Spleen (tissue), 11 donors: ENCODE measurements at regions not wholly inside any gene's neighbourhood (a gene's known extent, or its start where the extent isn't known, plus 50 kb on each side); places are given as distances from the start of the nearest gene placed in this dataset.

Experiments used
- DNase-seq: peaks from one replicate; pipeline ENCODE4 v3.0.0-alpha.2; 2020
- H3K27ac ChIP-seq, 8 donors: fragments of 200-600 bp; sonication (generic) in 7 of 8; 1 replicate in 4 of 8; 2 replicates in 4 of 8; pipeline versions ENCODE4 v1.5.0 to v1.8.0; 2016 to 2021; ENCODE audit warnings: inconsistent platforms in 4 of 8, mild to moderate bottlenecking in 4 of 8, moderate library complexity in 1 of 8
- H3K27me3 ChIP-seq, 7 donors: fragments of 200-600 bp; sonication (generic) in 6 of 7; replicated peaks in 1 of 7; 1 replicate in 4 of 7; 2 replicates in 3 of 7; pipeline versions ENCODE4 v1.5.0 to v1.8.0; 2016 to 2021; ENCODE audit warnings: inconsistent platforms in 3 of 7, mild to moderate bottlenecking in 1 of 7
- H3K36me3 ChIP-seq, 6 donors: fragments of 200-600 bp; sonication (generic) in 5 of 6; 1 replicate in 4 of 6; 2 replicates in 2 of 6; pipeline versions ENCODE4 v1.5.0 to v1.8.0; 2016 to 2021; ENCODE audit warnings: inconsistent platforms in 2 of 6
- H3K4me1 ChIP-seq, 6 donors: fragments of 200-600 bp; sonication (generic) in 5 of 6; 1 replicate in 3 of 6; 2 replicates in 3 of 6; pipeline versions ENCODE4 v1.5.0 to v1.8.0; 2016 to 2021; ENCODE audit warnings: inconsistent platforms in 3 of 6
- H3K4me3 ChIP-seq, 8 donors: fragments of 200-600 bp; sonication (generic) in 7 of 8; 1 replicate in 4 of 8; 2 replicates in 4 of 8; pipeline versions ENCODE4 v1.5.0 to v1.8.0; 2016 to 2021; ENCODE audit warnings: inconsistent platforms in 4 of 8, mild to moderate bottlenecking in 4 of 8, moderate library complexity in 2 of 8
- H3K9me3 ChIP-seq, 8 donors: fragments of 200-600 bp; sonication (generic) in 7 of 8; 1 replicate in 4 of 8; 2 replicates in 4 of 8; pipeline versions ENCODE4 v1.5.0 to v1.8.0; 2016 to 2021; ENCODE audit warnings: inconsistent platforms in 4 of 8
- CTCF ChIP-seq, 11 experiments: fragments of 200-600 bp in 7 of 11; fragments of 450-650 bp in 4 of 11; sonication (generic) in 4 of 11; IDR thresholded peaks in 8 of 11; conservative IDR thresholded peaks in 3 of 11; 1 replicate in 7 of 11; 2 replicates in 4 of 11; pipeline versions ENCODE4 v1.4.0 to v1.8.0; 2016 to 2021; ENCODE audit warnings: antibody characterized with exemption in 11 of 11, inconsistent platforms in 4 of 11, mild to moderate bottlenecking in 1 of 11
- POLR2A ChIP-seq, 3 donors: fragments of 450-650 bp; IDR thresholded peaks; one replicate each; pipeline ENCODE4 v1.5.1; 2017; ENCODE audit warnings: antibody characterized with exemption in 3 of 3, mild to moderate bottlenecking in 1 of 3
- POLR2AphosphoS5 ChIP-seq, 3 donors: sonication (generic); formaldehyde crosslinking; IDR thresholded peaks; one replicate each; pipeline ENCODE4 v1.5.1; 2017; ENCODE audit warnings: antibody characterized with exemption in 3 of 3
- WGBS, 5 donors: extraction: QIAGEN DNeasy Blood & Tissue Kit in 3 of 5; methylation state at CpG; one replicate each; pipeline versions ENCODE4 v1.1.5 to v1.1.7; 2013 to 2018; 5-methylcytosine and 5-hydroxymethylcytosine counted together
- intact Hi-C: fragments of 100-400 bp; cut with DNase I; formaldehyde crosslinking; loops from one replicate; pipeline ENCODE4 v1.15.0; 2023; ENCODE audit warnings: low total_unique reads
- donor health status: healthy with polysubstance abuse.
- donor health status: DM: no; HTN: no; CAD: no; lungs with moderate emphysema.
- donor health status: DM: no; HTN: no; CAD: no.
- donor health status: Bipolar disorder and iron deficiency.
- donor health status: healthy.
- donor health status: DM: no; HTN: no; CAD: no.
- donor health status: DM: yes; HTN: yes; CAD: no.

- H3K4me3 ChIP-seq = no peak overlapping the region
- DNase-seq = no peak
- intact Hi-C loops = no loop called here
- peaks cover 0 to 6% (median 0%) of the 10 kb centered on the region in 8 donors for H3K9me3 ChIP-seq
- WGBS, 5 donors = 56 to 63% (median 59%) methylated on average over 13 of the region's 13 CpGs
- H3K27ac ChIP-seq = no peak overlapping the region
- no peaks in the 10 kb centered on the region for H3K4me1 ChIP-seq
- H3K36me3 ChIP-seq = no peaks in the 10 kb centered on the region
- no peak for TF ChIP-seq POLR2AphosphoS5 (IDR thresholded peaks at IDR 0.05)
- no peak for TF ChIP-seq CTCF (IDR thresholded peaks at IDR 0.05 in 8 of 11, conservative IDR thresholded peaks at IDR 0.05 in 3 of 11)
- no peak for TF ChIP-seq POLR2A (IDR thresholded peaks at IDR 0.05)
- peaks cover 0 to 47% (median 0%) of the 10 kb centered on the region in 7 donors for H3K27me3 ChIP-seq
Measured at GRCh38 chr12:131348231-131348630, 362.7 kb upstream of the SFSWAP start.

GRCh38 chr12:131348646-131349045, 362.2 kb upstream of the SFSWAP start:
- intact Hi-C loops = no loop called here
- peaks cover 0 to 48% (median 0%) of the 10 kb centered on the region in 7 donors for H3K27me3 ChIP-seq
- TF ChIP-seq POLR2AphosphoS5 (IDR thresholded peaks at IDR 0.05) = no peak
- no peak for TF ChIP-seq CTCF (IDR thresholded peaks at IDR 0.05 in 8 of 11, conservative IDR thresholded peaks at IDR 0.05 in 3 of 11)
- no peak for TF ChIP-seq POLR2A (IDR thresholded peaks at IDR 0.05)
- no peaks in the 10 kb centered on the region for H3K4me1 ChIP-seq
- 10 to 32% (median 26%) methylated on average over 4 of the region's 4 CpGs for WGBS, 5 donors
- H3K9me3 ChIP-seq = peaks cover 0 to 6% (median 0%) of the 10 kb centered on the region in 8 donors
- H3K27ac ChIP-seq = no peak overlapping the region
- no peak overlapping the region for H3K4me3 ChIP-seq
- DNase-seq = no peak
- H3K36me3 ChIP-seq = no peaks in the 10 kb centered on the region

- Histone ChIP-seq H3K9me3 (peaks cover 0 to 6% (median 0%) of the 10 kb centered on the region in 8 donors), H3K27me3 (peaks cover 0 to 50% (median 0%) of the 10 kb centered on the region in 7 donors), H3K36me3 (no peaks in the 10 kb centered on the region), H3K4me3 (no peak overlapping the region), H3K4me1 (no peaks in the 10 kb centered on the region), H3K27ac (no peak overlapping the region)
- WGBS, 5 donors = 89 to 92% (median 90%) methylated on average over 20 of the region's 20 CpGs
- intact Hi-C loops = no loop called here
- TF ChIP-seq CTCF (IDR thresholded peaks at IDR 0.05 in 8 of 11, conservative IDR thresholded peaks at IDR 0.05 in 3 of 11) (no peak), POLR2A (IDR thresholded peaks at IDR 0.05) (no peak), POLR2AphosphoS5 (IDR thresholded peaks at IDR 0.05) (no peak)
- no peak for DNase-seq
Measured at GRCh38 chr12:131349397-131350127, 361.3 kb upstream of the SFSWAP start.

- H3K27ac ChIP-seq = no peak overlapping the region
- WGBS, 5 donors = 77 to 85% (median 80%) methylated on average over 3 of the region's 3 CpGs
- intact Hi-C loops = no loop called here
- H3K36me3 ChIP-seq = no peaks in the 10 kb centered on the region
- peaks cover 0 to 6% (median 0%) of the 10 kb centered on the region in 8 donors for H3K9me3 ChIP-seq
- TF ChIP-seq POLR2A (IDR thresholded peaks at IDR 0.05) (no peak), POLR2AphosphoS5 (IDR thresholded peaks at IDR 0.05) (no peak), CTCF (IDR thresholded peaks at IDR 0.05 in 8 of 11, conservative IDR thresholded peaks at IDR 0.05 in 3 of 11) (no peak)
- H3K4me1 ChIP-seq = no peaks in the 10 kb centered on the region
- DNase-seq = no peak
- H3K27me3 ChIP-seq = peaks cover 0 to 54% (median 0%) of the 10 kb centered on the region in 7 donors
- H3K4me3 ChIP-seq = no peak overlapping the region
Measured at GRCh38 chr12:131350943-131351318, 360.0 kb upstream of the SFSWAP start.
